ENCODE measurements at regions not wholly inside any gene's neighbourhood (a gene's known extent, or its start where the extent isn't known, plus 50 kb on each side); places are given as distances from the start of the nearest gene placed in this dataset.

DNA sequence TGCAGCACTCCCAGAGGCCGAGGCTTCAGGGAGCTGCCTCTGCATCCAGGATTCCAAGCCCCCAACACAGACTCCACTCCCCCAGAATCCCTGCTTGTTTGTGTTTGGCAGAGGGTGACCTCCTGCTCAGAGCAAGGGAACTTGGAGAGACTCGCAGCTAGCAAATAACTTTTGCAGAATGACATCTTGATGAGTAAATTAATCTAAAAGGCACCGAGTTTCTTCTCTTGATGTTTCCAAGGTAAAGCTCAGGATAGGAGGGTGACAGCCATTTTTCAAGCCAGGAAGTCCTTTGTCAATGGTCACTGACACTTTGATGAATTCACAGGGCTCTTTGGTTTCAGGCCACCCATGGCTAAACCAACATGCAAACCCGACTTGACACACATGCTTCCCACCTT lies 523.0 kb downstream of the NTRK3 start:
- Histone ChIP-seq H3K9me3 (replicated peaks in 1 of 3) (no peaks in the 10 kb centered on the region), H3K4me1 (replicated peaks in 1 of 2) (no peaks in the 10 kb centered on the region), H3K36me3 (replicated peaks in 1 of 2) (no peaks in the 10 kb centered on the region), H3K27ac (no peak overlapping the region), H3K4me3 (no peak overlapping the region), H3K27me3 (no peaks in the 10 kb centered on the region)
- DNase-seq, result no peak
- intact Hi-C loops (cut with DNase I), result no loop called here
- TF ChIP-seq, protein P1, sequence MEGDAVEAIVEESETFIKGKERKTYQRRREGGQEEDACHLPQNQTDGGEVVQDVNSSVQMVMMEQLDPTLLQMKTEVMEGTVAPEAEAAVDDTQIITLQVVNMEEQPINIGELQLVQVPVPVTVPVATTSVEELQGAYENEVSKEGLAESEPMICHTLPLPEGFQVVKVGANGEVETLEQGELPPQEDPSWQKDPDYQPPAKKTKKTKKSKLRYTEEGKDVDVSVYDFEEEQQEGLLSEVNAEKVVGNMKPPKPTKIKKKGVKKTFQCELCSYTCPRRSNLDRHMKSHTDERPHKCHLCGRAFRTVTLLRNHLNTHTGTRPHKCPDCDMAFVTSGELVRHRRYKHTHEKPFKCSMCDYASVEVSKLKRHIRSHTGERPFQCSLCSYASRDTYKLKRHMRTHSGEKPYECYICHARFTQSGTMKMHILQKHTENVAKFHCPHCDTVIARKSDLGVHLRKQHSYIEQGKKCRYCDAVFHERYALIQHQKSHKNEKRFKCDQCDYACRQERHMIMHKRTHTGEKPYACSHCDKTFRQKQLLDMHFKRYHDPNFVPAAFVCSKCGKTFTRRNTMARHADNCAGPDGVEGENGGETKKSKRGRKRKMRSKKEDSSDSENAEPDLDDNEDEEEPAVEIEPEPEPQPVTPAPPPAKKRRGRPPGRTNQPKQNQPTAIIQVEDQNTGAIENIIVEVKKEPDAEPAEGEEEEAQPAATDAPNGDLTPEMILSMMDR (IDR thresholded peaks at IDR 0.05), result no peak
- no peak for TF ChIP-seq POLR2A (IDR thresholded peaks at IDR 0.05)
- WGBS, 4 donors, result 24 to 41% (median 35%) methylated on average over 4 of the region's 4 CpGs

DNA sequence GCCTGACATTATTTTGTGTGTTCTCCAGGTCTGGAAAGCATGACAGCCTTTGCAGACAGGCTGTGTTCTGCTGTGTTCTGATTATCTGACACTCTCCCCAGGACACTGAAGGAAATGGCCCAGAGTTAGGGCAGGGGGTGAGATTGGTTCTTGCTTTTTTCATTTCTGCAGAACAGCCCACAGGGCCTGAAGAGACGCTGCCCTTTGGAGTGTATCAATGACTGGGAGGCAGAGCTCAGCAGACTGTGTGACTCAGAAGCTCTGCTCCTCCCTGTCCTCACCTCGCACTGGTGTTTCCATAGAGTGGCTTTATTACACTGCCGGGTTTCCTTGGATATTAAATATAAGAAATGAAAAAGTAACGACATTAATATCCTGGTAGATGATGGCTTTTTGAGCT lies 523.6 kb downstream of the NTRK3 start:
- no peak overlapping the region for H3K4me3 ChIP-seq
- DNase-seq, result no peak
- H3K27ac ChIP-seq, result no peak overlapping the region
- no peaks in the 10 kb centered on the region for H3K27me3 ChIP-seq
- intact Hi-C loops (cut with DNase I), result no loop called here
- H3K9me3 ChIP-seq (replicated peaks in 1 of 3), result no peaks in the 10 kb centered on the region
- no peaks in the 10 kb centered on the region for H3K4me1 ChIP-seq (replicated peaks in 1 of 2)
- 63 to 71% (median 64%) methylated on average over 4 of the region's 4 CpGs for WGBS, 4 donors
- H3K36me3 ChIP-seq (replicated peaks in 1 of 2), result no peaks in the 10 kb centered on the region
- TF ChIP-seq POLR2A (IDR thresholded peaks at IDR 0.05), result no peak
- TF ChIP-seq, protein P1 (IDR thresholded peaks at IDR 0.05), result no peak

DNA sequence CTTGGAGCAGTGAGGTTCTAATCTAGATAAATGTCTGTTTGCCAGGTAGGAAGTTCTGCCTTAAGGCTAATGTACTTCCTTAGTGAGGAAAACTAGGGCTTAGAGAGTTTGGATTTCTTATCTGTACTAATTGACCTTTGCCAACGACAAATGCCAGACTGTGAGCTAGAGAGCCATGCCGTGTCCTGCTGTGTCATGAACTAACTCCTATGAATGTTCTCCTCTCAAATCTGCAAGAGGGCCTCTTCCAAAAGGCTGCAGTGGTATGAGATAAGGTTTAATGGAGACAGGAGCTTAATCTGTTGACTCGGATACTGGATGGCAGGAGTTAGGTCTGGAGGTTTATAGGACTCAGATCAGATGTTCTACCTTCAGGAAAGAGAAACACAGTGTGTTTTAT lies 524.9 kb downstream of the NTRK3 start:
- H3K27ac ChIP-seq, result no peak overlapping the region
- DNase-seq, result no peak
- no peaks in the 10 kb centered on the region for H3K9me3 ChIP-seq (replicated peaks in 1 of 3)
- H3K36me3 ChIP-seq (replicated peaks in 1 of 2), result no peaks in the 10 kb centered on the region
- no peaks in the 10 kb centered on the region for H3K4me1 ChIP-seq (replicated peaks in 1 of 2)
- no peak overlapping the region for H3K4me3 ChIP-seq
- WGBS, 4 donors, result 55 to 73% (median 68%) methylated on average over 3 of the region's 3 CpGs
- intact Hi-C loops (cut with DNase I), result no loop called here
- TF ChIP-seq POLR2A (IDR thresholded peaks at IDR 0.05), result no peak
- TF ChIP-seq, protein P1 (IDR thresholded peaks at IDR 0.05), result no peak
- no peaks in the 10 kb centered on the region for H3K27me3 ChIP-seq

DNA sequence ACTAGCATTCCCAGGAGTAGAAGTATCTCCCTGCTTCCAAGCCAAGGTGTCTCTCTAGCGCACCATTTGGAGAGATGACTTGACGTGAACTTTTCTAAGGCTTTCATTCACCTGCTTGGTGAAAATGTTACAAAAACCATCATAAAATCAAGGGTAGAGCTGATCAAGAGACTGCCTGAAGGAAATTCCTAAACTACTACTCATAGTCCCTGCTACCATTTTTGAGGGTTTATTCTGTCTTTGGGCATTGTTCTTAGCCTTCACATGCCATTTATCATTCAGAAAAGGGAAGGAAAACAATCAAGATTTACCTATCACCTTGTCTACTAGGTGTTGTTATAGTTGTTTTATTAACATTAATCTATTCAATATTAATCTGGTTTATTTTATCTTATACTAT lies 525.8 kb downstream of the NTRK3 start:
- no peaks in the 10 kb centered on the region for H3K36me3 ChIP-seq (replicated peaks in 1 of 2)
- WGBS, 4 donors, result 83 to 93% (median 89%) methylated on average over 2 of the region's 2 CpGs
- H3K9me3 ChIP-seq (replicated peaks in 1 of 3), result no peaks in the 10 kb centered on the region
- no peaks in the 10 kb centered on the region for H3K4me1 ChIP-seq (replicated peaks in 1 of 2)
- TF ChIP-seq POLR2A (IDR thresholded peaks at IDR 0.05), result no peak
- TF ChIP-seq, protein P1 (IDR thresholded peaks at IDR 0.05), result no peak
- intact Hi-C loops (cut with DNase I), result no loop called here
- H3K4me3 ChIP-seq, result no peak overlapping the region
- no peak for DNase-seq
- H3K27ac ChIP-seq, result no peak overlapping the region
- H3K27me3 ChIP-seq, result no peaks in the 10 kb centered on the region
